H1 (cell line): ENCODE measurements at regions not wholly inside any gene's neighbourhood (a gene's known extent, or its start where the extent isn't known, plus 50 kb on each side); places are given as distances from the start of the nearest gene placed in this dataset.

ENCODE experiments used
- RBBP5 ChIP-seq: IDR thresholded peaks from 2 replicates; pipeline ENCODE4 v1.7.1; 2012; ENCODE audit warnings: low read depth, mild to moderate bottlenecking, inconsistent platforms, low read length, moderate library complexity, borderline replicate concordance

DNA sequence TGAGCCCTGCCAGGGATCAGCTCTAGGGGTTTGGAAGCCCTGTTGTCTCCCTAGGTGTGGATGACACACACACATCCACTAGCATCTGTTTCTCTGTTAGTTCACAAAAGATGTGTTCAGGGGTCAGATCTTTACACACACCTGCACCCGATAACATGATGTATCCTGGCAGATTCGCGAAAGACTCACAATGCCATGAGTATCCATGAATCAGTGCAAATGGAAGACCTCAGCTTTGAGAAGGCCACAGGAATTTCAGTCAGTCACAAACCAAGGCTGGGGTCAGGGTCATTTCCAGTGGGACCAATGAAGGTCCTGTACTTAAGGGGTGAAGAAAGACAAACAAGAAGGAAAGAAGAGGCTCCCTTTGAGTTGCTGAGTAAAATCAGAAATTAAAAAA, 898.2 kb downstream of the UQCRFS1 start (continued):
- TF ChIP-seq RBBP5 = no peak
